Inflammatory macrophage treated with lipopolysaccharide for 4 hours (primary cell): ENCODE measurements at regions not wholly inside any gene's neighbourhood (a gene's known extent, or its start where the extent isn't known, plus 50 kb on each side); places are given as distances from the start of the nearest gene placed in this dataset.

Experiments
- DNase-seq: peaks from one replicate; pipeline ENCODE4 v3.0.0-alpha.2; 2020

DNA sequence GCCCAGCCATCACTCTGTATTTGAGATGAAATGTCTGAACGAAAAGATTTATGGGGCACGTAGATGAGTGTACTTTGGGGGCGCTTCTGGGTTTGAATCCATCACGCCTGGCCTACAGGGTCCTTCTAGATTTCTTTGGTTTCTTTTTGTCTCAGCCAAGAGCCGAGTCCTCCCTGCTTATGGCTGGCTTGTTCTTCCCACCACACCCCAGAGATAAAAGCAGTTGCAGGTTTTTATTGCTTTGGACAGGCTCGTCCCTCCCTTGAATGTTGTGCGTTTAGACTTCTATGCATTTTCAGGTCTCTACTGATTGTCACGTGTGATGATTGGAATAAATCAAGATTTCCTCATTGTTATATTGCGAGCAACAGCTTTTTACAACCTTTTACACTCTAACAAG is 104.8 kb upstream of the CHRNA7 start:
- no peak for DNase-seq

DNA sequence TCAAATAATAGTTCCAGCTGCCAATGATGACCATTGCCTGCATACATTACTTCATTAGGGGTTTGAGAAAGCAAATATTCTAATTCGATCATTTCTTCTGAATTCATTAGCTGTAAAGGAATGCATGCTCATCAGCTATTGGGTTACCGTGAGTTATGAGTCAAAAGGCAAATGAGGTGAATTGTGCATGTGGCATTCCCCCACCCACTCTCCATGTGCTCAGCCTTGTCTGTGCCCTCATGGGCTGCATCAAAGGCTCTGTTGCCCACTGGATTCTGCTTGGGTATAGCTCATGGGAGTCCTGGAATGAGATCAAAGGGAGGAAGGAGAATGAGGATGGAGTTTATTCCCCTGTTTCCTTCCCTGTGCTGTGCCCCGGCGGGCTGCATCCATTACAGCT is 99.3 kb upstream of the CHRNA7 start:
- no peak for DNase-seq

DNA sequence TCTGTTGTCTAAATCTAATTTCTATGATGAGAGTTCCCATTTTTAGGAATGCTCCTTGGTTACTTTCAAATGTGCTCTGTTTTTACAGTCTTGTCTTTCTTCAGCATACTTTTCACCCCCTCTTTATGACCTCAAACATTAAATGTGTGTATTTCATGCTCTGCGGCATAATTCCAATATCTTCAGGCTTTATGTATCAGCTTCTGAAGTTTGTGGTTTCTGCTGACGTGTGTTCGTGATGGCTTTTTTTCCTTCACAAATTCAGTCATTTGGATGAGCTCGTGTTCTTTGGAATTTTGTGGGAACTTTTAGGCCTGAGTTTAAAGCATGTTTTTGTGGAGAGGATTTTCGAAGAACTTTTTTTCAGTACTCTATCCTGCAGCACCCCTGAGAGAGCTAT is 97.7 kb upstream of the CHRNA7 start:
- no peak for DNase-seq

DNA sequence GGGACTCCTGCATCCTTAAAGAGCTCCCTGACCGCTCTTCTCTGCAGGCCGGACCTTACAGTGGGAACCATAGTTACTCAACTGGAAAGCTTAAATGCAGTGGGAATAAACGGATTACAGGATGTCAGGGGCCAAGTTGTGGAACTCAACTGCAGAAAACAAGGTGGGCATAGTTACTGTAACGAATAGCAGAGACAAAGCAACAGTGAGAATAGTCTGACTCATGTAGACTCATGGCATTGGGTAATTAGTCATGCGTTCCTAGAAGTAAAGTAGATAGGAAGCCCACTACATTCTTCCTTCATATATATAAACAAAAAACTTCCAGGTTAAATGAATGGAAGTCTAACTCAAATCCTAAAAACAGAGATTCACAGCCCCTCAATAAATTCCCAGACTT is 95.5 kb upstream of the CHRNA7 start:
- DNase-seq = no peak

DNA sequence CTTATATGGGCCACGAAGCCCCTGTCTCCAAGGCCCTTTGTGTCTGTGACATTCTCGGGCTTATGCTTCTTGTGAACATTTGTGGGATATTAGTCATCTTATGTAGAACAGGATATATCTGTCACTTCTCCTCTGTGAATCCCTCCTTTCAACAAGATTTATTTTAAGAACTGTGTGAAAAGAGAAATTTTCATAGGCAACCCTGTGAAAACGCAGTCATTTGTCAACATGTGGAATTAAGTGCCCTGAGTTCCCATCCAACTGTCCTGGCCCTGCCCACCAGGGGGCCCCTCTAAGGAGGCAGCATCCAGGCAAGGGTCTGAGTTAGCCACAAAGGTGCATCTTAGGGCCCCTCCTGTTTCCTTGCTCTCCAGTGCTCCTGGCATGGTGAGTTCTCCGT is 76.8 kb upstream of the CHRNA7 start:
- no peak for DNase-seq

DNA sequence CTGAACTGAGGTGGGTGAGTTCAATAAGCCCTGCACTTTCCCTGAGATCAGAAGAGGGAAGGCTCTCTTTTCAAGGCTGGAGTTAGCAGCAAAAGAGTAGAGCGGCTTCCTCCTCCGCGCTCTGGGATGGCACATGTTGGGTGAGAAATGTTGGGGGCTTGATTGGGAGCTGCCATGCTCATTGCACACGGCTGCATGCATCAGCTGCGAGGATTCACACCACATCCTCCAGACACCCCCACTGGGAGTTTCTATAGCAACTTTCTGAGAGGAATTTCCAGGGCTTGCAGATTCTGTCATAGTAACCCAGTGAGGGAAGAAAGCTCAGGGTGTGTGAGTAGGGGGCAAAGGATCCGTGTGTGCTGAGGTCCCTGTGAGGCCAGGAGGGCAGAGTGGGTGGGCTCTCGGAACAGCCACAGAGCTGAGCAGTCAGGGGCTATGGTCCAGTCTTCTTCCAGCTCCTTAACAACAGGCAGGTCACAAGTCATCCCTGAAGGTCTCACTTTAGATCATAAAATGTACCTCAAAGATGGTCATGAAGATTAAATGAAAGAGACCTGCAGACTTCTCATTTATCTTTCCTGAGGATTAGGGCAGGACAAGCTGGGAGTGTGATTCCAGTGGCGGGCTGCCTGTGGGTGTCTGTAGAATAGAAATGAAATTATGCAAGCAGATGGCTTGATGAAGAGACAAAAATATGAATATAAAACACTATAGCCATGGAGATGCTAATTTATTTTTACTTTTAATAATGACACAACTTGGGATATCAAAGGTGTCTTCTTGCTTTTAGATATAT is 75.7 kb upstream of the CHRNA7 start:
- no peak for DNase-seq

DNA sequence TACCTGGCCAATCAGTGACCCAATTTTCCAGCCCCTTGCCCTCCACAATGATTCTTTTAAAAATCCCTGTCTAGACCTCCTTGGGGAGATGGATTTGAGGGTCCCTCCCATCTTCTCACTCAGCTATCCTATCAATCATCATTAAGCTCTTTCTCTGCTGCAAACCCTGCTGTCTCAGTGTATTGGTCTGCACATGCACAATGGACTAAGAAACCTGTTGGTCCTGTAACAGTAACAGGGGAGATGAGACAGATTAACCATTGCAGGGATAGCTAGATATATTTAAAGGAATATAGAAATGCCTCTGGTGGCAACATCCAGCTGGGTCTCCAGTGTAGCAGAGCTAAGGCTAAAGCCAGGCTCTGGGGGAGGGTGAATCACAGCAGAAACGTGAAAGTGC is 74.6 kb upstream of the CHRNA7 start:
- no peak for DNase-seq

DNA sequence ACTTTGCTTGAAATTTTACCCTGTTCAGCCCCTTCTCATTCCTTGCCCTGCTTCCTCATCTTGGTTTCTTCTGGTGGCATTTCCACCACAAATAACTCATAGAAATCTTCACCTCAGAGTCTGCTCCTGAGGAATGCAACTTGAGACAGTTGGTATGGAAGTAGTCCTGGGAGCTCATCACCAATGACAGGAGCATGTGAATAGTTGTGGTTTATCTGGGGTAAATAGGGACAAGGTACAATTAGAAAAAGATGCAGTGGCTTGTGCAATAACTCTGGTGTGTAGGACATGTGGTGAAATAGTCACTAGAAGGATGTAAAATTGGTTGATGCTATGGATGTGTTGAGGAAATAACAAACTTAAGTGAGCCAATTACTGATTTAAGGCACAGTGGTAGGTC is 72.7 kb upstream of the CHRNA7 start:
- DNase-seq = no peak

DNA sequence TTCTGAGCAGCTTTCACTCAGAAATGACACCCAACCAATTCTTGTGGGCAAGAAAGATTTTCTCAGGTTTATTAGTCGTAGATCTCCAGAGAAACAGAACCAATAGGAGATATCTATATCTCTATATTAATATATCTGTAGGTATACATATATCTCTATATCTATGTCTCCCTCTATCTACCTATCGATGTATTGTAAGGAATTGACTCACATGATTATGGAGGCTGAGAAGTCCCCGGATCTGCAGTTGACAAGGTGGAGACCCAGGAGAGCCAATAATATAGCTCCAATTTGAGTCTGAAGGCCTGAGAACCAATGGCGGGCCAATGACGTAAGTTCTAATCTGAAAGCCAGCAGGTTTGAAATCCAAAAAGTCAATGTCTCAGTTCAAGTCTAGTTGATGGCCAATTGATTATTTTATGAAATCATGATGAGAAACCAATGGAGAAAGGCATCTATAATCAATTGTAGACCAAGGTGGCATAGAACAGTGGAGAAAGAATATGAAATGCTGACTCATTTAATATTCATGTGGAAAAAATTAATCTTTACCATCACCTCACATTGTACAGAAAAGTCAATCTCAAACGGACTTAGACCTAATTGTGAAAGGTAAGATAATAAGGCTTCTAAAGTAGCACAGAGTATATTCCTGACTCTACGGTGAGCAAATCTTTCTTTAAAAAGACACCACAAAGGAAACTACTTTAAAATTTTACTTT is 65.6 kb upstream of the CHRNA7 start:
- DNase-seq = no peak

DNA sequence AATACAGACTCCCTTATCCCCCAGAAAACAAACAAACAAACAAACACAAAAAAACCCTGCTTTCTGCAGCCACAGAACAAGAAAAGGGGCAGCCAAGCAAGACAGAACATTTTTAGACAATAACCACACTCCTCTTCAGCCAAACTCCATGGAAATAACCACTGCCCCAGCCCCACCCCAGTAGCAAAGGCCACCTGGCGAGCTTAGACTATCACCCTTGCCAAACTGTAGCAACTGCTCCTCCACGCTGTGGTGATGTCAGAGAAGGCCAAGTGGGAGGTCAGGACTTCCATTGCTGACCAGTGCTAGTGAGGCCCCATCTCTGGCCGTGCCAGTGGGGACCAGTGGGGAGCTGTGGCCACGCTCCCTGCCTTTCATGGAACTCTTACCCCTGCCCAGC is 60.3 kb upstream of the CHRNA7 start:
- DNase-seq = no peak

DNA sequence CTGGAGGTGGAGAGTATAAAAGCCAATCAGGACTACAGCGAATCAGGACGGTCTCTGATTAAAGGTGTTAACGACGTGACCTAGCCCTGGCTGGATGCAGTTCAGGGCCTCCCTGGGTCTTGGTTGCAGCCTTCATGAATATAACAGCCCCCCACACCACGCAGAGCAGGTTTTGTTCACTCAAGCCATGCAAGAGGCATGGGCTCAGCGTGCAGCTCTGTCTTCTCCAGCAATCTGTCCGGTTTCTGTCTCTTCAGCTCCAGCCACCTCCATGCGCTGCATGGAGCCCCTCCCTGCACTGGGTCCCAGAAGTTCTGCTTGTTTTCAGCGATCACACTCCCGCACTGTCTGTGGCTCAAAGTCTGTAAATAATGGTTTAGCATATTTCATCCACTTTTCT is 57.1 kb upstream of the CHRNA7 start:
- DNase-seq = no peak

DNA sequence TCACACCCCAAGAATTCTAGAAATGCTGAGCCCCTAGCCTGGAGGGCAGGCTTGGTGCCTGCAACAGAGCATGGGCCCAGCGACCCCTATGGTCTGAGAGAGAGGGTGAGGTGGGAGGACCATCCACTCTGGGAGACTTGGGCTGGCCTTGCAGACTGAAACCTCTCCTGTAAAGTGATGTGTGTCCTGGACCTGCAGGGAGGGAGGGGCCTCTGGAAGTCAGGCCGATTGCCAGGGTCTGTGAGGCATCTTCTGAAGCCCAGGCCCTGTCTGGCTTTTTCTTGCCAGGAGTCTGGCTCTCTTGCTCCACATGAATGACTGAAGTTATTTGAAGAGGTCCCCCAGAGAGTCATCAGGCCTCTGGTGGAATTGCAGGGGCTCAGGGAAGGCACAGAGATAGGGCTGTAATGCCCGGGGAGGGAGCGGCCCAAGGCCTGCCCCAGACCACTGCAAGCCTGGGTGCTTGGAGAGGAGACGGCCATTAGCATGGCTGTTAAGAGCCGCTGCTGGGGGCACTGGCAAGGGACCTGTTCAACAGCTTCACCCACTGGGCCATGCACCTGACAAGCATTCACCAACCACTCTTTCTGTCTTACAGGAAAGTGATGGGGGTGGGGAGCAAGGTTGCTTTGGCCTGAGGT is 56.0 kb upstream of the CHRNA7 start:
- DNase-seq = no peak

DNA sequence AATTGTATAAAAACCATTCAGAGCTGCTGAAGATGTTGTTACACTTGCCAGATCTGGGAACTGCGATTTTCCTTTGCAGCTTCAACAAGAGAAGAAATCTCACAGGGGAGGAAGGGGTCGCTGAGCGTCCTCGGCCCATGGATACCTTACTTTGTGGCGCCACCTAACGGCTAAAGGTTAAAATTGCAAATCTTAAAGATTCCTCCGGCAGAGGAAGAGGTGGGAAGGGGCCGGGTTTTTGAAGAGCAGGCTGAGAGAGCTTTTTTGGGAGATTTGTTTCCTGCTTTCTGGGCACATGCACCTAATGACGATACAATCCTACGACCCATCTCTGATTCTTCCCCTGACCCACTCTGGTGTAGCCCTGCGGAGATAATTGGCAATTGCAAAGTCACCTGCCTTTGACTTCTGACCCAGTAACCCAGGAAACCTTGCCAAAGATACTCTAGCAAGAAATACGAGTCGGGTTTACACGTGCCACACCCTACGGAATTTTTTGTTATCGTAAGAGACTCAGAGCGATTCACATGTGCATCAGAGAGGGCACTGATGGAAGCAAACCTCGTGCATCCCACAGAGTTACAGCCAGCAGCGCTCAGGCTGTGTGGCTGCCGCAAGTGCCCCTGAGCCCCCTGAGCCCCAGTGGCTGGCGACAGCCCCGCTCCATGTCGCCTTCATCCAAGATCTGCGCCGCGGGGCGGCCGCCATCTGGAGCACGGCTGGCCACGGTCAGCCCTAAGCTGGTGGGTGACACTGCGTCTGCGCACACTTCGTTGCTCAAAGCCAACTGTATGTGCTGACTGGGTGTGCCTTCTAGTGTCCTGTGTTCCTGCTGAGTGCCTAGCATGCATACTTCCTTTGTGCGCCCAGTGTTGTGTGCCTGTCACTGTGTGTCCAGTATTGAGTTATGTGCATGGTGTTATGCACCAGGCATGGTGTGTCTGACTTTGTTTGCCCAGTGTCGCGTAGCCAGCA is 55.2 kb upstream of the CHRNA7 start:
- peak; percentile 16 for DNase-seq

DNA sequence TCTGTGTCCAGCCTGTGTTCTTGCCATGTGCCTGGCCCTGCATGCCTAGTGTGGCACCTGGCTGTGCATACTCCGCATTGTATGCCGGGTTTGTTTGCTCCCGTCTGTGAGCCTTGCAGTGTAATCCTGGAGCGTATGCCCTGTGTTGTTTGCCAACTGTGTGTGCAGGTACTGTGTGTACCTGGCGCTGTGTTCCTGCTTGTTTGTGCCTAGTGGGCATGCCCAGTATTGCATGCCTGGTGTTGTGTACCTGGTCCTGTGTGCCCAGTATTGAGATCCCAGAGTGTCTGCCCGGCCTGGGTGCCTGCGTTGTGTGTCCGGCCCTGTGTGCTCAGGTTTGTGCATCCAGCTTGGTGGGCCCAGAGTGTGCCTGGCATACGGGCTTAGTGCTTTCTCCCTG is 54.5 kb upstream of the CHRNA7 start:
- DNase-seq = no peak

DNA sequence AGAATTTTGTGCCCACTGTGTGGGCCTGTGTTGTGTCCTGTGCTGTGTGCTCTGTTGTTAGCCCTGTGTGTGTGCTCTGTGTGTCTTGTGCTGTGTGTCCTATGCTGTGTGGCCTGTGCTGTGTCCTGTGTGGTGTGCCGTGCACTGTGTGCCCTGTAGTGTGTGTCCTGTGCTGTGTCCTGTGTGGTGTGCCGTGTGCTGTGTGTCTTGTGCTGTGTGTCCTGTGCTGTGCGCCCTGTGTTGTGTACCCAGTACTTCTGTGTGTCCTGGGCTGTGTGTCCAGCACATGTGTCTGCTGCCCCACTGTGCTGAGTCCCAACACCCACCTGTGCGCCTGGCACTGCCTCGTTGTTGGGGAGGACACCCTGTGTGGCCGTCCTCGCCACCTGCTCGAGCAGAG is 53.2 kb upstream of the CHRNA7 start:
- DNase-seq = no peak

DNA sequence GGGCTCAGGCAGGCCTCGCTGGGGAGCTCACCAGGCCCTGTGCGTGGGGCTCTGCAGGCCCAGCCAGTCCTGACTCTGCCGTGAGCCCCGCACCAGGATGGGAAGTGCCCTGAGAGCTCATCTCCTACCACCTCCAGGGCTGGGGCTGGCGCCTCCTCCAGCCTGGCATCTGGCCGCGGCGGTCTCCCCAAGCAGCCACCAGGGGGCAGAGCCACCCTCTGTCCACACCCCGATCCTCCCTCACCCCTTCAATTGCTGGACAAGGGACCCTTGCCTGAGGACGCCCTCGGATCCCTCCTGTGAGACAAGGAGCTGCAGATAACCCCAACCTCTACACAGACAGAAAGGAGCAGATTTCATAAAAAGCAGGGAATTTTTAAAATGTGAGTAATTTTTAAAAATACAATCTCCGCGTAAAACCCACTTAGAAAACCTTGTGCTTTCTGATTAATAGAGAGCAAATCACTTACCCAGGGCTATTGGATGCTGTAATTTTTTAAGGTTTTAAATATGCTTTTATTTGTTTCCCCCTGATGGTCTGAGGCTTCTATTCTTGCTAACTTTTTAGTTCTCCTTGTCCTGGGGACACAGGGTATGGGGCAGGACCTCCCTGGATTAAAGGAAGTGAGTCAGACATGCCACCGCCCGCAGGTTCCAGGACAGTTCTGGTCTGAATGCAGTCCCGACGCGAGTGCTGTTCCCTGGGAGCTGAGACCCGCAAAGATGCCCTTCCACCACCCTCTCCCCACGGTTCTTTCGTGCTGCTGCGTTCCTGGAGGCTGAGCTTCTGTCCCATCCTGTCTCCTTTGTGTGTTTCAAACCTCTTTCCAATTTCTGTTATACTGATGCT is 52.3 kb upstream of the CHRNA7 start:
- DNase-seq = peak; percentile 32
